ENCODE measurements at regions not wholly inside any gene's neighbourhood (a gene's known extent, or its start where the extent isn't known, plus 50 kb on each side); places are given as distances from the start of the nearest gene placed in this dataset.
A peak's percentile ranks its signal among the peaks of the same experiment; 100 is the strongest.

- intact Hi-C loops (cut with DNase I; ENCODE audit: low total_unique reads) (no loop called here), in situ Hi-C loops (cut with MboI; ENCODE audit: low sequenced_read_pairs in 4 of 4) (no loop called here)
- Histone ChIP-seq H3K9me3 (no peaks in the 10 kb centered on the region), H3K27ac (no peak overlapping the region), H3K4me3 (no peak overlapping the region), H3K4me1 (peaks cover 0 to 4% of the 10 kb centered on the region in 2 donors), H3K27me3 (no peaks in the 10 kb centered on the region), H3K36me3 (no peaks in the 10 kb centered on the region)
- no peak for TF ChIP-seq POLR2A (IDR thresholded peaks at IDR 0.05)
- no peak for TF ChIP-seq CTCF (IDR thresholded peaks at IDR 0.05 in 4 of 5, conservative IDR thresholded peaks at IDR 0.05 in 1 of 5)
- no peak for ATAC-seq
- no peak for DNase-seq
Measured at GRCh38 chr7:46484906-46485305, 563.8 kb upstream of the IGFBP3 start.

- no peak for ATAC-seq
Measured at GRCh38 chr7:46480619-46481018, 559.5 kb upstream of the IGFBP3 start.

GRCh38 chr7:46479680-46480079, 558.6 kb upstream of the IGFBP3 start:
- no peak for DNase-seq
- H3K36me3 ChIP-seq = no peaks in the 10 kb centered on the region
- no peak for ATAC-seq
- in situ Hi-C loops (cut with MboI; ENCODE audit: low sequenced_read_pairs in 4 of 4) = no loop called here
- no peak overlapping the region for H3K27ac ChIP-seq
- TF ChIP-seq CTCF (IDR thresholded peaks at IDR 0.05 in 4 of 5, conservative IDR thresholded peaks at IDR 0.05 in 1 of 5) = no peak
- H3K9me3 ChIP-seq = no peaks in the 10 kb centered on the region
- no peaks in the 10 kb centered on the region for H3K4me1 ChIP-seq
- intact Hi-C loops (cut with DNase I; ENCODE audit: low total_unique reads) = no loop called here
- H3K27me3 ChIP-seq = no peaks in the 10 kb centered on the region
- H3K4me3 ChIP-seq = no peak overlapping the region

More at GRCh38 chr7:46480619-46481018, 559.5 kb upstream of the IGFBP3 start:
- Histone ChIP-seq H3K4me3 (no peak overlapping the region), H3K27me3 (no peaks in the 10 kb centered on the region), H3K9me3 (no peaks in the 10 kb centered on the region), H3K4me1 (no peaks in the 10 kb centered on the region), H3K36me3 (no peaks in the 10 kb centered on the region), H3K27ac (no peak overlapping the region)
- intact Hi-C loops (cut with DNase I; ENCODE audit: low total_unique reads) (no loop called here), in situ Hi-C loops (cut with MboI; ENCODE audit: low sequenced_read_pairs in 4 of 4) (no loop called here)
- TF ChIP-seq CTCF (IDR thresholded peaks at IDR 0.05 in 4 of 5, conservative IDR thresholded peaks at IDR 0.05 in 1 of 5) = no peak
- no peak for TF ChIP-seq POLR2A (IDR thresholded peaks at IDR 0.05)
- DNase-seq = no peak

GRCh38 chr7:46478046-46478445, 557.0 kb upstream of the IGFBP3 start:
- in situ Hi-C loops (cut with MboI; ENCODE audit: low sequenced_read_pairs in 4 of 4) = no loop called here
- intact Hi-C loops (cut with DNase I; ENCODE audit: low total_unique reads) = no loop called here
- no peaks in the 10 kb centered on the region for H3K4me1 ChIP-seq
- no peak overlapping the region for H3K4me3 ChIP-seq
- no peaks in the 10 kb centered on the region for H3K36me3 ChIP-seq
- DNase-seq (no peak), ATAC-seq (no peak)
- TF ChIP-seq CTCF (IDR thresholded peaks at IDR 0.05 in 4 of 5, conservative IDR thresholded peaks at IDR 0.05 in 1 of 5) (no peak), POLR2A (IDR thresholded peaks at IDR 0.05) (no peak)
- H3K27me3 ChIP-seq = no peaks in the 10 kb centered on the region
- H3K9me3 ChIP-seq = no peaks in the 10 kb centered on the region
- H3K27ac ChIP-seq = no peak overlapping the region

GRCh38 chr7:46468753-46469356, 547.8 kb upstream of the IGFBP3 start:
- intact Hi-C loops (cut with DNase I; ENCODE audit: low total_unique reads) = no loop called here
- Histone ChIP-seq H3K27ac (no peak overlapping the region), H3K4me3 (peak overlapping the region in 1 of 4 donors; percentile 12), H3K9me3 (peaks cover 6 to 31% (median 21%) of the 10 kb centered on the region in 3 donors), H3K4me1 (no peaks in the 10 kb centered on the region), H3K36me3 (no peaks in the 10 kb centered on the region), H3K27me3 (no peaks in the 10 kb centered on the region)
- in situ Hi-C loops (cut with MboI; ENCODE audit: low sequenced_read_pairs in 4 of 4) = no loop called here
- TF ChIP-seq POLR2A (IDR thresholded peaks at IDR 0.05) (no peak), CTCF (IDR thresholded peaks at IDR 0.05 in 4 of 5, conservative IDR thresholded peaks at IDR 0.05 in 1 of 5) (no peak)
- ATAC-seq = no peak
- DNase-seq = no peak
